HCT116 (cell line): ENCODE measurements at regions not wholly inside any gene's neighbourhood (a gene's known extent, or its start where the extent isn't known, plus 50 kb on each side); places are given as distances from the start of the nearest gene placed in this dataset.

Experiments
- POLR2A ChIP-seq: IDR thresholded peaks from 2 replicates; pipeline ENCODE4 v1.7.0; 2011; ENCODE audit warnings: borderline replicate concordance; ENCODE audit not compliant: insufficient read depth, insufficient read length; ENCODE audit errors: extremely low read depth
- TF ChIP-seq, protein P1 (sequence below), 3 experiments: fragments of 200-600 bp in 1 of 3; sonication (generic) in 1 of 3; IDR thresholded peaks in 2 of 3; conservative IDR thresholded peaks in 1 of 3; 2 replicates each; pipeline ENCODE4 v1.5.1; 2012 to 2017; ENCODE audit warnings: low read depth in 2 of 3, low read length in 2 of 3, antibody characterized with exemption in 1 of 3, borderline replicate concordance in 1 of 3, control low read depth in 1 of 3, mild to moderate bottlenecking in 1 of 3, mixed read lengths in 1 of 3, mixed run types in 1 of 3, moderate library complexity in 1 of 3; ENCODE audit not compliant: insufficient read depth in 1 of 3

GRCh38 chr16:55154956-55155355 is 169.0 kb upstream of the IRX6 start:
- TF ChIP-seq, protein P1, sequence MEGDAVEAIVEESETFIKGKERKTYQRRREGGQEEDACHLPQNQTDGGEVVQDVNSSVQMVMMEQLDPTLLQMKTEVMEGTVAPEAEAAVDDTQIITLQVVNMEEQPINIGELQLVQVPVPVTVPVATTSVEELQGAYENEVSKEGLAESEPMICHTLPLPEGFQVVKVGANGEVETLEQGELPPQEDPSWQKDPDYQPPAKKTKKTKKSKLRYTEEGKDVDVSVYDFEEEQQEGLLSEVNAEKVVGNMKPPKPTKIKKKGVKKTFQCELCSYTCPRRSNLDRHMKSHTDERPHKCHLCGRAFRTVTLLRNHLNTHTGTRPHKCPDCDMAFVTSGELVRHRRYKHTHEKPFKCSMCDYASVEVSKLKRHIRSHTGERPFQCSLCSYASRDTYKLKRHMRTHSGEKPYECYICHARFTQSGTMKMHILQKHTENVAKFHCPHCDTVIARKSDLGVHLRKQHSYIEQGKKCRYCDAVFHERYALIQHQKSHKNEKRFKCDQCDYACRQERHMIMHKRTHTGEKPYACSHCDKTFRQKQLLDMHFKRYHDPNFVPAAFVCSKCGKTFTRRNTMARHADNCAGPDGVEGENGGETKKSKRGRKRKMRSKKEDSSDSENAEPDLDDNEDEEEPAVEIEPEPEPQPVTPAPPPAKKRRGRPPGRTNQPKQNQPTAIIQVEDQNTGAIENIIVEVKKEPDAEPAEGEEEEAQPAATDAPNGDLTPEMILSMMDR (IDR thresholded peaks at IDR 0.05 in 2 of 3, conservative IDR thresholded peaks at IDR 0.05 in 1 of 3; ENCODE audit: borderline replicate concordance in 1 of 3, insufficient read depth in 1 of 3, low read depth in 2 of 3, low read length in 2 of 3), result no peak
- TF ChIP-seq POLR2A, result no peak
